ENCODE measurements at regions not wholly inside any gene's neighbourhood (a gene's known extent, or its start where the extent isn't known, plus 50 kb on each side); places are given as distances from the start of the nearest gene placed in this dataset.

GRCh38 chr6:134537146-134537555 lies 219.2 kb upstream of the SGK1 start:
- H3K27ac Mint-ChIP-seq = no peak overlapping the region
- H3K9me3 Mint-ChIP-seq = peaks cover 0 to 11% of the 10 kb centered on the region in 2 donors
- DNase-seq (ENCODE audit: low spot score in 2 of 2) (no peak), ATAC-seq (peak in 1 of 2 donors; percentile 49)
- H3K36me3 Mint-ChIP-seq = peaks cover 0 to 6% of the 10 kb centered on the region in 2 donors

- DNase-seq (ENCODE audit: low spot score in 2 of 2) (no peak), ATAC-seq (no peak)
- Mint-ChIP-seq H3K36me3 (peaks cover 0 to 6% of the 10 kb centered on the region in 2 donors), H3K27ac (no peak overlapping the region), H3K9me3 (peaks cover 0 to 11% of the 10 kb centered on the region in 2 donors)
Observed at GRCh38 chr6:134535831-134536230, 217.9 kb upstream of the SGK1 start.

DNA sequence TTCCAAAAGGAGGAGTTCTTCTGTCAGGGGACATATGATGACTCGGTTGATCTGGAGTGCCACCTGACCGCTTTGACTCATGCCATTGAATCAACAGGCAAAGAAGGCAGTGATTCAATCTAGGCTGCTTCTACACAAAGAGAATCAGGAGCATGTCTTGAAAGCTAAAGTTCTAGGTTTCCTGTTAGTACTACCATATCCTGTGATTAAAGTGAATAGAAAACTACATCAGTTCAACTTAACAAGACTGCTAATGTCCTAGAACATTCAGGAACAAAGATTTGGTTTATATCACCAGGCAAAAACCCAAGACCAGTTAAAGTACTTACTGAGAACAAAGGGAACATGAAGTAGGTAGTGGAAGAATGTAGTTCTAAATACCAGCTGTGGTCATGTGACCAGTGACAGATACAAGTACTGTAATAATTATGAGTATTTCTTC lies 216.8 kb upstream of the SGK1 start:
- H3K27ac Mint-ChIP-seq = peak overlapping the region in 1 of 2 donors; percentile 57
- ATAC-seq (peak; percentile 81 to 82), DNase-seq (ENCODE audit: low spot score in 2 of 2) (no peak)
- H3K9me3 Mint-ChIP-seq = peaks cover 0 to 11% of the 10 kb centered on the region in 2 donors
- H3K36me3 Mint-ChIP-seq = peaks cover 0 to 12% of the 10 kb centered on the region in 2 donors

DNA sequence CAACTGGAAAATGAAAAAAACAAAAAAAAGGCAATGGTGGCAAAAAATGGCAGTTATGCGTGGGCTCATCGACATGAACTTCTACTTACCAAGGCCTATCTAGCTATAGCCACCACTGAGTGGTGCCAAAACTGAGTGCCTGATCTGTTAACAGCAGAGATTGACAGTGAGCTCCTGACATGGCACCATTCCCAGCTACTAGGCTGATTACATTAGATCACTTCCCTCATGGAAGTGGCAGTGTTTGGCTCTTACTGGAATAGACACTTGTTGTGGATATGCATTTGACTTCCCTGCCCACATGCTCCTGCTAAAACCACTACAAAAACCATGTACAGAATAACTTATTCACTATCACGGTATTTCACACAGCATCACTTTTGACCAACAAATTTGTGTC lies 216.1 kb upstream of the SGK1 start:
- H3K36me3 Mint-ChIP-seq = peaks cover 0 to 18% of the 10 kb centered on the region in 2 donors
- DNase-seq (ENCODE audit: low spot score in 2 of 2) (no peak), ATAC-seq (no peak)
- H3K27ac Mint-ChIP-seq = no peak overlapping the region
- H3K9me3 Mint-ChIP-seq = peaks cover 0 to 17% of the 10 kb centered on the region in 2 donors

DNA sequence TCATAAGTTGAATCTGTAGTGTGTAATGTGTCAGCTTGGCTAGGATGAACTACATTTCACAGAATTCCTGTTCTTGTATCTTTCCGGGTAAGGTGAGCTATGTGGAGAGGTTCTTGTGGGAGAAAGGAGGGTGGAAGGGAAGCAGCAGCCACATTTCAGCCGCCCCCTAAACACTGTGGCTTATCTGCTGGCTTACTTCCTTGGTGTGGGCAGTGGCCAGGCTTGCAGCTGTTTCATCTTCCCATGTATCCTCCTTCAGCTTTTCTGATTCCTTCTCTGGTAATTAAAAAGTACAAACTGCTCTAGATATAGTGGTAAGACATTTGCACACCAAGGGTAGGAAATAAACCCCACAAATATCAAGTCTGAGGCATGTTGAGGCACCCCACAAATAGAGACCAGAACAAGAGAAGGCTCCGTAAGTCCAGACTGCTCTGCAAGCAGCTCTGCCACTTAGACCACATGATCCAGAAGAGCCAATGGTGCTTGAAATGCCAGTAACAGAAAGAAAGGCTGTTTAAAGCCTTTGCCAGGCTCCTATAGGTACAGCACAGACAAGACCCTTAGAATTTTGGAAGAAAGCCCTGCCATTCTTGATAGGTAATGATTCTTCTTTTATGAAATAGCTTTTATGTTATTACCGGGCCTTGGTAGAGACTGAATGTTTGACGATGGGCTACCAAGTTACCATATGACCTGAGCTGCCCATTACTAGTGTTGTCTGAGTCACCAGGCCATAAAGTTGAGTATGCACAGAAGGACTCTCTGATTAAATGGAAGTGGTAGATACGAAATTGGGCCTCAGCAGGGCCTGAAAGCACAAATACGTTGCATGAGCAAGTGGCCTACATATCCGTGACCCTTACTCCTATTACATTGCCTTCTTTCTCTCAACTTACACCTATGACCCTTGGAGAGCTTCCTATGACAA lies 215.0 kb upstream of the SGK1 start:
- no peak overlapping the region for H3K27ac Mint-ChIP-seq
- DNase-seq (ENCODE audit: low spot score in 2 of 2) = no peak
- ATAC-seq = no peak
- H3K36me3 Mint-ChIP-seq = peaks cover 0 to 18% of the 10 kb centered on the region in 2 donors
- H3K9me3 Mint-ChIP-seq = peaks cover 0 to 17% of the 10 kb centered on the region in 2 donors

DNA sequence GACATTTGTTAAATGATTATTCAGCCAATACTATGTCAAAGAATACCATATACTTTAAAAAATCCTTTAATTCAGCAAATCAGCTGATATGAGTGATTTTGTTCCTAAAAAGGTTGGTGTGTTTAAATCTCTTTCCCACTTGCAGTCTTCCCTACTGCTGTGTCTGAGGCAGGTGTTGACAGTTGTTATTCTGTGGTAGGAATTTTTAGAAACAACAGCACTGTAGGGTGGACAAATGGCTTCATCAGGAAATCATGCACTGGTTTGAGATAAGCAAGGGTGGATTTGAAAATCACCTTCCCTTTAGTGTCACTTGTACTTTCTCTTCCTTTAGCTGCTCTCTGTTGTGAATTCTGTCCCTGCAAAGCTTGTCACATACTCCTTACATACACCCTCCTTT lies 213.7 kb upstream of the SGK1 start:
- Mint-ChIP-seq H3K36me3 (peaks cover 0 to 18% of the 10 kb centered on the region in 2 donors), H3K27ac (no peak overlapping the region), H3K9me3 (peaks cover 0 to 17% of the 10 kb centered on the region in 2 donors)
- no peak for DNase-seq (ENCODE audit: low spot score in 2 of 2)
- ATAC-seq = no peak

- peaks cover 0 to 17% of the 10 kb centered on the region in 2 donors for H3K9me3 Mint-ChIP-seq
- ATAC-seq (no peak), DNase-seq (ENCODE audit: low spot score in 2 of 2) (no peak)
- peaks cover 0 to 18% of the 10 kb centered on the region in 2 donors for H3K36me3 Mint-ChIP-seq
- no peak overlapping the region for H3K27ac Mint-ChIP-seq
Observed at GRCh38 chr6:134531188-134531551, 213.3 kb upstream of the SGK1 start.

DNA sequence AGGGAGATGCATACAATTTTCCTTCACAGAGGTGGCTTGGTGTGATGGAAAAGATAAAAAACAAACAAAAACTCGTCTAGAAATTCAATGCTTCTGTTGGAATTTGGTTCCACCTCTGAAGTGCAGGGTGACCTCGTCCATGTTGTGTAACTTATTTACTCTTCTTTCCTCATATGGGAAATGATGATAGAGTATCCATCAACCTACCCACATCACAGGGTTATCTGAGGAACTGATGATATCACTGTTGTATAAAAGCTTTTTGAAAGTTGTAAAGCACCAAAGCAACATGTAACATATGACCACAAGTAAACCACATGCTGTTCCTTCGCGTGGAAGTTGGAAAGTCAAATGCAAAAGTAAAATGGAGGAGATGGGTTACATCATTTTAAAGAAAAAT lies 212.0 kb upstream of the SGK1 start:
- Mint-ChIP-seq H3K36me3 (peaks cover 0 to 18% of the 10 kb centered on the region in 2 donors), H3K27ac (no peak overlapping the region), H3K9me3 (peaks cover 0 to 17% of the 10 kb centered on the region in 2 donors)
- DNase-seq (ENCODE audit: low spot score in 2 of 2) = no peak
- ATAC-seq = peak; percentile 43 to 81

GRCh38 chr6:134529305-134529704 lies 211.4 kb upstream of the SGK1 start:
- peak overlapping the region in 1 of 2 donors; percentile 2 for H3K27ac Mint-ChIP-seq
- ATAC-seq (no peak), DNase-seq (ENCODE audit: low spot score in 2 of 2) (no peak)

DNA sequence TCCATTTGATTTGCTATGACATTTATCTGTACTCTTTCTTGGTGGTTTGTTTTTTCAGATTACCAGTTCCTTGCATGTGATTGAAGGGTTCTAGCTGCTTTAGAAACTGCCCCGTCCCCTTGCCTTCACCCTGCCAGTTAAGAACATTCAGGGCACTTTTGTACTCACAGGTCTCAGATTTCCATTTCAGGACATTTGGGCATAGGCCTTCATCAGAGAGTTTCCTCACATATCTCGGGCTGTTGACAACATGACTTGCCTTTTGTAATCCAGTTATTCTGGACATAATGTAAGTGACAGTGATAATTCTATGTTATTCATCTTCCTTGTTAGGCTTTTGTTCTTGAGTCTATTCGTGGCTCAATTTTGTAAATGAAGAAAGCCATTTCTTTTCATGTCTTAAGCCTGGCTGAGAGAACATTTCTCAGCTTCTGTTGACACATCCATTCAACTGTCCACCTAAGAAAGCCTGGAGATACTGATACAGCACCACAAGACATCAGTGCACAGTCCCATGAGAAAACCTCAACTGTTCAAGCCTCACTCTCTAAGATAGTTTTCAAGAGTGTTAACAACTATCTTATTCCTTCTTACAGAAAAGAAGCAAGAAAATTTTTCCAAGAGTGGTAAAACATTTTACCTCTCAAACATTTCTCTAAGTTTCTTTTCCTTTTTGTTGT lies 209.3 kb upstream of the SGK1 start:
- Mint-ChIP-seq H3K36me3 (peaks cover 0 to 12% of the 10 kb centered on the region in 2 donors), H3K9me3 (peaks cover 0 to 6% of the 10 kb centered on the region in 2 donors), H3K27ac (no peak overlapping the region)
- DNase-seq (ENCODE audit: low spot score in 2 of 2) (no peak), ATAC-seq (no peak)

More at GRCh38 chr6:134529305-134529704, 211.4 kb upstream of the SGK1 start:
- peaks cover 0 to 18% of the 10 kb centered on the region in 2 donors for H3K36me3 Mint-ChIP-seq
- peaks cover 0 to 17% of the 10 kb centered on the region in 2 donors for H3K9me3 Mint-ChIP-seq

DNA sequence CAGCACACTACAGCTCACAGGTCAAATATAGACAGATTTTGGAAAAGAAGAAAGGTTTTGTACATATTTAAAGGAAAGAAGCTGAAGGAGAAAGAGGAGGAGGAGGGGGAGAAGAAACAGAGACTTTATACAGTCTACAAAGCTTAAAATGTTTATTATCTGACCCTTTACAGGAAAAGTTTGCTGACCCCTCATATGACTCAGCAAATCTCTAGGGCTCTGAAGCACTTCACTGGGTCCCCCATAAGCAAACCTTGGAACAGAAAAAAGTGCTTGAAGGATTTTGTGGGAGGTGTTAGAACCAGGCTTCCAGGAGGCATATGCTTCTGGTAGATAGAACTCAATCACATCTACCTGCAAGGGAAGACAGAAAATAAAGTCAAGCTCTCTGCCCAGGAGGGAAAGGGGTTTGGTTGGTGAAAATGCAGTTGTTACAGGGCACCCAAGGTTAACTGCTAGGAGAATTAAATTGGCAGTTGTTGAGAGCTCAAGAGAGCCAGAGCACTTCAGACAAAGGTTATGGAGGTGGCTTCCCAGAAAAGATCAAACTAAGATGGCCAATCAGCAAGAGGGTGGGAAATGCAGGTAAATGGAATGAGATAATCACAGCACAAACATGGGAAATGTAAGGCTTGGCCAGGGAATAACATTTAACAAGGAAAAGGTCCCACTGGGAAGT lies 207.4 kb upstream of the SGK1 start:
- peaks cover 0 to 6% of the 10 kb centered on the region in 2 donors for H3K9me3 Mint-ChIP-seq

DNA sequence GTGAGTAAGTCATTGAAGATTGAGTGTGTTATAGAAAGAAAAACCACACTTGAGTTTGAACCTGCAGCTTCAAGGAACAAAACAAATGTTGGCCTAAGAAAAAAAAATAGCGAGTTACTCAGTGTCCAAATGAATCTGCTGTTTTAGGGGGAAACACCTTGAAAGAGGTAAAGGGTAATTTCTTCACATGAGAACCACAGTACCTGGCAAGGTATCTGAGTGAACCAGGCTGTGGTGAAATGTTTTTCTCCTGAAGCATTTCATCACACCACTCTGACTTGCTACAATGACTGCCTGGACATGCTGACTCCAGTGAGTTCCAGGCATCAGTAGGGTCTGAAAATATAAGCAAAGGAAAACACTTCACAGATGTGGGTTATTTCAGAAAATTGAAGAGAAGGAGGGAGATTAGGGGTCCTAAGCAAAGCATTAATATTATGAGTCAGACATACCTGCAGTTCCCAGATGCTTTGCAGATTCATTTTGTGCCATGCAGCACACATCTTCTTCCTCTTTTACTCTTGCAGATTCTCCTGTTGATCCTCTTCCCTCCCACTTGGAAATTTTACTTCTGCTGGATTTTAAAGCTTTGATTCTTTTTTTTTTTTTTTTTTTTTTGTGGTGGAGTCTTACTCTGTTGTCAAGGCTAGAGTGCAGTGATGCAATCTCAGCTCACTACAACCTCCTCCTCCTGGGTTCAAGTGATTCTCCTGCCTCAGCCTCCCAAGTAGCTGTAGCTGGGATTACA lies 206.2 kb upstream of the SGK1 start:
- no peak overlapping the region for H3K27ac Mint-ChIP-seq
- no peak for DNase-seq (ENCODE audit: low spot score in 2 of 2)
- no peaks in the 10 kb centered on the region for H3K36me3 Mint-ChIP-seq
- peaks cover 0 to under 1% of the 10 kb centered on the region in 2 donors for H3K9me3 Mint-ChIP-seq
- ATAC-seq = peak; percentile 67 to 86

More for the DNA sequence above, 207.4 kb upstream of the SGK1 start:
- Mint-ChIP-seq H3K36me3 (peaks cover 0 to 12% of the 10 kb centered on the region in 2 donors), H3K27ac (no peak overlapping the region)
- DNase-seq (ENCODE audit: low spot score in 2 of 2) = no peak
- ATAC-seq = no peak

DNA sequence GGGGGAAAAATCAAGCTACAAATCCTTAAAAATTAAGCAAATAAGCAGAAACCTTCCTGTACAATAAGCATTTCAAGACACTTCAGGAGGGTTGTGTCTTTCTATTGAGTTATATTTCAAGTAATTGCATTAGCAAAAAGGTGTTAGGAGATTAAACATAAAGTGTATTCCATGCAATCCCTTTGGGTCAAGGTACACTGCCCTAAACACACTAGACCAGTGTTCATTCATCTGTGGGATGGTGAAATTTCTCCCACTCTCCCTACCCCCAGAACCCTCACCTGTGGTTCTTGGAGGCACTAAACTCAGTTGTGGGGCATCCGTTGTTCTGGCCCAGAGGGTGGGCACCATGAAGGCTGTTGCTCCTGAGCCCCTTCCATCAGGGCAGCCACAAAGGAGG lies 205.1 kb upstream of the SGK1 start:
- ATAC-seq = no peak
- H3K36me3 Mint-ChIP-seq = peaks cover 0 to 6% of the 10 kb centered on the region in 2 donors
- H3K9me3 Mint-ChIP-seq = peaks cover 0 to 5% of the 10 kb centered on the region in 2 donors
- H3K27ac Mint-ChIP-seq = no peak overlapping the region
- DNase-seq (ENCODE audit: low spot score in 2 of 2) = no peak

DNA sequence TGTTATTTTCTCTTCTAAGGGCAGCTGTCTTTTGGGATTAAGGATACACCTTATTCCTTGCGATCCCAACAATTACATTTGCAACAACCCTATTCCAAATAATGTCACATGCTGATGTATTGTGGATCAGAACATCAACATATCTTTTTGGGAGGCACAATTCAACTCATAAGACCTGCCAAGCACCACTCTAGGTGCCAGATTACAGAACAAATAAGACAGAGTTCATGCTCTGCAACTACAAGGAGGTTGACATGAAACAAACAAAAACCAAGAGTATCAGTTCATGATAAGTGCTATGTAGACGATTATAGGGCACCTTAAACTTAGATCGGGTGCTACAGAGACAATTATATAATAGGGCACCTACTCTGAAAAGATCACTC lies 203.2 kb upstream of the SGK1 start:
- ATAC-seq (no peak), DNase-seq (ENCODE audit: low spot score in 2 of 2) (no peak)
- Mint-ChIP-seq H3K27ac (no peak overlapping the region), H3K36me3 (peaks cover 0 to 6% of the 10 kb centered on the region in 2 donors), H3K9me3 (peaks cover 0 to 5% of the 10 kb centered on the region in 2 donors)

DNA sequence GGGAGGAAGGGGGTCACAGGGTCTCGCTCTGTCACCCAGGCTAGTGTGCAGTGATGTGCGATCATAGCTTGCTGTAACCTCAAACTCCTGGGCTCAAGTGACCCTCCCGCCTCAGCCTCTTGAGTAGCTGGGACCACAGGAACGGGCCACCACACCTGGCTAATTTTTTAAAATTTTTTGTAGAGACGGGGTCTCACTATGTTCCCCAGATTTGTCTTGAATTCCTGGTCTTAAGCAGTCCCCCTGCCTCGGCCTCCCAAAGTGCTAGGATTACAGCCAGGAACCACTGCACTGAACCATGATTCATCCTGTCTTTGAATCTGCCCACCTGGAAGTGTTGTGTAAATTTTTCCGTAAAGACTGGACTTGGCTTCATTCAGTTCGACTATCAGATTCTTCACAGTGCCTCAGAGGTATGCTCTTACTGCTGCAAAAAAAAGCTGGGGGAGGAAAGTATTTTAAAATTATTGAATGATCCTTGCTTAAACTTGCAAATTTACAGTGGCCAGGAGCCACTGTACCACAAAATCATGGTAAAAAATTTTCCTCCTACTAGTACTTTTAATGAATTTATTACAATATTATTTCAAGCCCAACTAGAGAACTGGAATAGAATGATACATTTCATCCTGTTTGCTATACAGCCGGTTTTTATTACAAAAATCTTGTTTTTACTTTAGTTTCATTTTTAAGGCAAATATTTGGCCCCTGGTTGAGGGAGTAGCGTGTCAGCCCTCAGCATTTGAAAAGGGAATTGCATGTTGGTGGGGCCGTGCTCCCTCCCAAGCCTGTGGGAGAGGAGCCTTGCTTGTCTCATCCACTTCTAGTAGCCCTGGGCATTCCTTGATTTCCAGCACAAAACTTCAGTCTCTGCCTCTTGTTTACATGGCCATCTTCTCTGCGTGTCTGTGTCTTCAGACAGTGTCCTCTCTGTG lies 202.5 kb upstream of the SGK1 start:
- Mint-ChIP-seq H3K36me3 (peaks cover 0 to 6% of the 10 kb centered on the region in 2 donors), H3K9me3 (peaks cover 0 to 5% of the 10 kb centered on the region in 2 donors), H3K27ac (peak overlapping the region in 1 of 2 donors; percentile 69)
- ATAC-seq = no peak
- no peak for DNase-seq (ENCODE audit: low spot score in 2 of 2)
